MM.1S (cell line): ENCODE measurements at regions not wholly inside any gene's neighbourhood (a gene's known extent, or its start where the extent isn't known, plus 50 kb on each side); places are given as distances from the start of the nearest gene placed in this dataset.

Experiments
- EZH2 ChIP-seq: fragments of 300-600 bp; sonication (generic); optimal IDR thresholded peaks from 2 replicates; pipeline ENCODE3; 2017; ENCODE audit warnings: low read depth, mild to moderate bottlenecking, antibody characterized with exemption, low read length, mixed read lengths
- EZH2phosphoT487 ChIP-seq: fragments of 300-600 bp; sonication (generic); IDR thresholded peaks from 2 replicates; pipeline ENCODE4 v1.6.1; 2018; ENCODE audit warnings: antibody characterized with exemption, low read length
- TF ChIP-seq, protein P1 (sequence below): fragments of 300-600 bp; sonication (generic); IDR thresholded peaks from 2 replicates; pipeline ENCODE4 v1.5.1; 2016; ENCODE audit warnings: antibody characterized with exemption, low read length, mixed read lengths

- TF ChIP-seq, protein P1, sequence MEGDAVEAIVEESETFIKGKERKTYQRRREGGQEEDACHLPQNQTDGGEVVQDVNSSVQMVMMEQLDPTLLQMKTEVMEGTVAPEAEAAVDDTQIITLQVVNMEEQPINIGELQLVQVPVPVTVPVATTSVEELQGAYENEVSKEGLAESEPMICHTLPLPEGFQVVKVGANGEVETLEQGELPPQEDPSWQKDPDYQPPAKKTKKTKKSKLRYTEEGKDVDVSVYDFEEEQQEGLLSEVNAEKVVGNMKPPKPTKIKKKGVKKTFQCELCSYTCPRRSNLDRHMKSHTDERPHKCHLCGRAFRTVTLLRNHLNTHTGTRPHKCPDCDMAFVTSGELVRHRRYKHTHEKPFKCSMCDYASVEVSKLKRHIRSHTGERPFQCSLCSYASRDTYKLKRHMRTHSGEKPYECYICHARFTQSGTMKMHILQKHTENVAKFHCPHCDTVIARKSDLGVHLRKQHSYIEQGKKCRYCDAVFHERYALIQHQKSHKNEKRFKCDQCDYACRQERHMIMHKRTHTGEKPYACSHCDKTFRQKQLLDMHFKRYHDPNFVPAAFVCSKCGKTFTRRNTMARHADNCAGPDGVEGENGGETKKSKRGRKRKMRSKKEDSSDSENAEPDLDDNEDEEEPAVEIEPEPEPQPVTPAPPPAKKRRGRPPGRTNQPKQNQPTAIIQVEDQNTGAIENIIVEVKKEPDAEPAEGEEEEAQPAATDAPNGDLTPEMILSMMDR, result no peak
- TF ChIP-seq EZH2 (no peak), EZH2phosphoT487 (no peak)
Measured at GRCh38 chr9:2525147-2525546, 96.4 kb upstream of the VLDLR start.
